Gastroesophageal sphincter (tissue), 3 donors: ENCODE measurements at regions not wholly inside any gene's neighbourhood (a gene's known extent, or its start where the extent isn't known, plus 50 kb on each side); places are given as distances from the start of the nearest gene placed in this dataset.

Experiments
- POLR2A ChIP-seq, 2 donors: fragments of 450-650 bp; IDR thresholded peaks; one replicate each; pipeline ENCODE4 v1.6.1; 2017; ENCODE audit warnings: antibody characterized with exemption in 2 of 2, mild to moderate bottlenecking in 2 of 2, moderate library complexity in 1 of 2
- POLR2AphosphoS5 ChIP-seq: sonication (generic); formaldehyde crosslinking; IDR thresholded peaks from one replicate; pipeline ENCODE4 v1.6.1; 2017; ENCODE audit warnings: antibody characterized with exemption
- TF ChIP-seq, protein P1 (sequence below), 4 experiments: fragments of 200-600 bp in 2 of 4; fragments of 450-650 bp in 2 of 4; sonication (generic) in 1 of 4; IDR thresholded peaks; one replicate each; pipeline ENCODE4 v1.5.1; 2017 to 2019; ENCODE audit warnings: antibody characterized with exemption in 4 of 4, mild to moderate bottlenecking in 2 of 4, moderate library complexity in 2 of 4

DNA sequence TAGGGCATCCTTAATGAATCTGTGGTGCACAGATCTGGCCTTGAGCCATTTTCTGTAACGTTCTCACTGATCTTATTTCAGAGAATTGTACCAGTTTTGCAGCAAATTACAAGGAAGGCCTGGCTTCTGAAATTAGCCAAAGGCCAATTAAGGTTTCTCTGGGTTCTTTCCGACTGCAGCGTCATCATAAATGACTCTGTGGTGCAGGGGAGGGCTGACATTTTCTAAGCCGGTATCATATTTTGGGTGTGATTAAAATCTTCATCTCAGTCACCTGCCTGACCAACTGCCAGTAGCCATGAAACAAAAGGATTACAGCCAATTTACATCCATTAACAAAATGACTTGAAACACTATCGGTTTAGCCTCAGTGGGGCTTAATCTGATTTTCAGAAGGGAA lies 363.7 kb downstream of the ADRA2A start:
- TF ChIP-seq, protein P1, sequence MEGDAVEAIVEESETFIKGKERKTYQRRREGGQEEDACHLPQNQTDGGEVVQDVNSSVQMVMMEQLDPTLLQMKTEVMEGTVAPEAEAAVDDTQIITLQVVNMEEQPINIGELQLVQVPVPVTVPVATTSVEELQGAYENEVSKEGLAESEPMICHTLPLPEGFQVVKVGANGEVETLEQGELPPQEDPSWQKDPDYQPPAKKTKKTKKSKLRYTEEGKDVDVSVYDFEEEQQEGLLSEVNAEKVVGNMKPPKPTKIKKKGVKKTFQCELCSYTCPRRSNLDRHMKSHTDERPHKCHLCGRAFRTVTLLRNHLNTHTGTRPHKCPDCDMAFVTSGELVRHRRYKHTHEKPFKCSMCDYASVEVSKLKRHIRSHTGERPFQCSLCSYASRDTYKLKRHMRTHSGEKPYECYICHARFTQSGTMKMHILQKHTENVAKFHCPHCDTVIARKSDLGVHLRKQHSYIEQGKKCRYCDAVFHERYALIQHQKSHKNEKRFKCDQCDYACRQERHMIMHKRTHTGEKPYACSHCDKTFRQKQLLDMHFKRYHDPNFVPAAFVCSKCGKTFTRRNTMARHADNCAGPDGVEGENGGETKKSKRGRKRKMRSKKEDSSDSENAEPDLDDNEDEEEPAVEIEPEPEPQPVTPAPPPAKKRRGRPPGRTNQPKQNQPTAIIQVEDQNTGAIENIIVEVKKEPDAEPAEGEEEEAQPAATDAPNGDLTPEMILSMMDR (IDR thresholded peaks at IDR 0.05): no peak
- TF ChIP-seq POLR2A (IDR thresholded peaks at IDR 0.05): no peak
- no peak for TF ChIP-seq POLR2AphosphoS5
